NT2/D1 (cell line): ENCODE measurements at regions not wholly inside any gene's neighbourhood (a gene's known extent, or its start where the extent isn't known, plus 50 kb on each side); places are given as distances from the start of the nearest gene placed in this dataset.

Experiments
- SUZ12 ChIP-seq: IDR thresholded peaks from 2 replicates; pipeline ENCODE4 v1.6.1; 2011; ENCODE audit not compliant: insufficient read length, insufficient read depth; ENCODE audit errors: extremely low read depth
- YY1 ChIP-seq: IDR thresholded peaks from 2 replicates; pipeline ENCODE4 v1.6.1; 2011; ENCODE audit not compliant: insufficient read length, insufficient read depth
- ZNF274 ChIP-seq: IDR thresholded peaks from 2 replicates; pipeline ENCODE4 v1.6.1; 2011; ENCODE audit warnings: mild to moderate bottlenecking, low read depth, low read length

- TF ChIP-seq YY1 (no peak), SUZ12 (no peak), ZNF274 (no peak)
Measured at GRCh38 chr2:167732326-167732725, 515.1 kb downstream of the STK39 start.
